ENCODE measurements at regions not wholly inside any gene's neighbourhood (a gene's known extent, or its start where the extent isn't known, plus 50 kb on each side); places are given as distances from the start of the nearest gene placed in this dataset.

DNA sequence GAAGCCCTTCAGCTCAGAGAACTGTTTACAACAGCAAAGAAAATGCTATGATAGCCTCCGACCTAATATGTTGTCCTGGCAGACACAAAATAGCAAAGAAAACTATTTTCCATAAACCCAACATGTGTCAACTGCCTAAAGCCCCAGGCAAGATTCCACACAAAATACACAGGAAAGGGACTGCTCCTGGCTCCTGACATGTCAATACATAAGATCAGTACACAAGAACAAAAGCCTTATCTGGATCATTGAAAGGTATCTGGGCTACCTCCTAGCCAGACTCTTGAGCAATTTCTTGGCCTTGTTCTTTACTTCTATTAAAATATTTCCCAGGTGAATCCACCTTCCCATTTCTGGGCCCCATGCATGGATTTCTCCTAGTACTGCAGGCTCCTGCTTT, 242.3 kb upstream of the GRIP1 start:
- Histone ChIP-seq H3K27me3 (no peaks in the 10 kb centered on the region), H3K27ac (no peak overlapping the region), H3K36me3 (no peaks in the 10 kb centered on the region), H3K9me3 (no peaks in the 10 kb centered on the region), H3K4me3 (no peak overlapping the region), H3K4me1 (no peaks in the 10 kb centered on the region)
- 76 to 81% methylated on average over 1 of the region's 1 CpG for WGBS, 2 donors
- ATAC-seq (no peak), FAIRE-seq (no peak), DNase-seq (no peak)
- intact Hi-C loops (cut with DNase I), result no loop called here
- TF ChIP-seq, protein P1, sequence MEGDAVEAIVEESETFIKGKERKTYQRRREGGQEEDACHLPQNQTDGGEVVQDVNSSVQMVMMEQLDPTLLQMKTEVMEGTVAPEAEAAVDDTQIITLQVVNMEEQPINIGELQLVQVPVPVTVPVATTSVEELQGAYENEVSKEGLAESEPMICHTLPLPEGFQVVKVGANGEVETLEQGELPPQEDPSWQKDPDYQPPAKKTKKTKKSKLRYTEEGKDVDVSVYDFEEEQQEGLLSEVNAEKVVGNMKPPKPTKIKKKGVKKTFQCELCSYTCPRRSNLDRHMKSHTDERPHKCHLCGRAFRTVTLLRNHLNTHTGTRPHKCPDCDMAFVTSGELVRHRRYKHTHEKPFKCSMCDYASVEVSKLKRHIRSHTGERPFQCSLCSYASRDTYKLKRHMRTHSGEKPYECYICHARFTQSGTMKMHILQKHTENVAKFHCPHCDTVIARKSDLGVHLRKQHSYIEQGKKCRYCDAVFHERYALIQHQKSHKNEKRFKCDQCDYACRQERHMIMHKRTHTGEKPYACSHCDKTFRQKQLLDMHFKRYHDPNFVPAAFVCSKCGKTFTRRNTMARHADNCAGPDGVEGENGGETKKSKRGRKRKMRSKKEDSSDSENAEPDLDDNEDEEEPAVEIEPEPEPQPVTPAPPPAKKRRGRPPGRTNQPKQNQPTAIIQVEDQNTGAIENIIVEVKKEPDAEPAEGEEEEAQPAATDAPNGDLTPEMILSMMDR (IDR thresholded peaks at IDR 0.05), result no peak

DNA sequence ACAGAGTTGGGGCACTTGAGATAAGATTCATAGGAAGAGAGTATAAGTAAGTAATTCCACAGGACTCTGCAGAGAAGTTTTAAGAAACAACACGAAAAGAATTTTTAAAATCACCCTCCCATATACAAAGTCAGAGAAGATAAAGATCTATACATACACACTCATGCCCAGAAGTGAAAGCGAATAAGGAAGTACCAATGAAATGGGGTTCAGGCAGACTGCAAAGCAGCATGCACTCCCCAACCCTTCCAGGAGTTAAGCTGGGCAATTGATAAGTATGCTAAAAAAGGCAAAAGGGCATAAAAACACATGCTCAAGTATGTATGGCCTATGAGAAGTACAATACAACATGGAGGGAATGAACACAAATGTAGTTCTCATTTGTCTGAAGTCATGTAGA, 246.2 kb upstream of the GRIP1 start:
- FAIRE-seq (no peak), ATAC-seq (no peak), DNase-seq (no peak)
- Histone ChIP-seq H3K4me1 (no peaks in the 10 kb centered on the region), H3K27me3 (no peaks in the 10 kb centered on the region), H3K9me3 (no peaks in the 10 kb centered on the region), H3K27ac (no peak overlapping the region), H3K4me3 (no peak overlapping the region), H3K36me3 (no peaks in the 10 kb centered on the region)
- intact Hi-C loops (cut with DNase I), result no loop called here
- TF ChIP-seq, protein P1 (IDR thresholded peaks at IDR 0.05), result no peak
- 85 to 91% methylated on average over 2 of the region's 2 CpGs for WGBS, 2 donors

DNA sequence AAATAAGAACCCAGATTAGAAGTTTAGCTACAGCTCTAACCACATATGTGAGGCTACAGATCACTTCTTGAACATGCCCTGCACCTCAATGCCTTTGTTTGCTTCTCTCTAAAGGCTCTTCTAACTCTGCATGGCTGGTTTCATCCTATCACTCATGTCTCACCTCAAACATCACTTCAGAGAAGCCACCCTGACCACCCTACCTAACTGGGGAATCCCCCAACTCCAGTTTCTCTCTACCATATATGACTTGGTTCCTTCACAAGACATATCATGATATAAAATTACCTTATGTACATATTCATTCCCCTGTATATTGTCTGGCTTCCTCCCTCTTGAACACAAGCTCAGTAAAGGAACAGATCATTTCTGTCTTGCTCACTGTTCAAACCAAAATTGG, 250.2 kb upstream of the GRIP1 start:
- H3K4me1 ChIP-seq, result no peaks in the 10 kb centered on the region
- no peak for FAIRE-seq

DNA sequence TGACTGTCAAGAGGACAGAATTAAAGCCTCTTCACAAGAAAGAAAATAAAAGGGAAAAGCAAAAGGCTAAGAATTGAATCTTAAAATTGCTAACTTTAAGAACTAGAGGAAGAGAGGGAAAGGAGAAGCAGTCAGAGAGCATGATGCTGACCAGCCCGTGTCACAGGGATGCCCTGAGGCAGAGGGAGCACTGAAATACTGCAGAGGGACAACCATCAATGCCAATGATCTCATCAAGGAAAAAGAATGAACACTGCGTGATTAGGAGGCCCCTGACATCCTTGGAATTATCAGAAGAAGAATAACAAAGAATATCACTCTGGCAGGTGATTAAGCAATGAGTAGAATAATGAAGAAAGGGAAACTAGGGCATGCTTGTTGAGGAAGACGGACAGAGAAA, 252.2 kb upstream of the GRIP1 start:
- WGBS, 2 donors, result 82 to 93% methylated on average over 3 of the region's 3 CpGs
- DNase-seq, result no peak
- Histone ChIP-seq H3K9me3 (no peaks in the 10 kb centered on the region), H3K4me1 (no peaks in the 10 kb centered on the region), H3K36me3 (no peaks in the 10 kb centered on the region), H3K4me3 (no peak overlapping the region), H3K27me3 (no peaks in the 10 kb centered on the region), H3K27ac (no peak overlapping the region)
- ATAC-seq, result no peak
- FAIRE-seq, result no peak
- TF ChIP-seq, protein P1 (IDR thresholded peaks at IDR 0.05), result no peak
- intact Hi-C loops (cut with DNase I), result no loop called here

More for the DNA sequence above, 250.2 kb upstream of the GRIP1 start:
- Histone ChIP-seq H3K27me3 (no peaks in the 10 kb centered on the region), H3K27ac (no peak overlapping the region), H3K4me3 (no peak overlapping the region), H3K9me3 (no peaks in the 10 kb centered on the region), H3K36me3 (no peaks in the 10 kb centered on the region)
- intact Hi-C loops (cut with DNase I), result no loop called here
- TF ChIP-seq, protein P1 (IDR thresholded peaks at IDR 0.05), result no peak
- DNase-seq, result no peak
- ATAC-seq, result no peak

DNA sequence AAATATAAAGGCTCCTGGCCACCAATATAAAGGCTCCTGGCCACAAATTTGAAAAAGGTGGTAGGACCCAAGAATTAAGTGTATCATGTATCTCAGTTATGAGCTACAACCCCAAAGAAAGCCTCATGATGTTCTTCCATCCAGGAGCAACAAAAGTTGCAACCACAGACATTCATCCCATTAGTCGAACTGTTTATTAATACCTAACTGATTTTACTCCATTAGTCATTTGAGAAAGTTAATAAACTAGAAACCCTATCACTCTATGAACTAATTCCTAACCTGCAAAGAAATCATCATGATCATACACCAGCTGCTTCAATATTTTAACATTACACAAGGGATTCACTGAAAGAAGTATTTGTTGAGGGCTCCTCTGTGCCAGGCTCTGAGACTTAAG, 253.2 kb upstream of the GRIP1 start:
- TF ChIP-seq, protein P1 (IDR thresholded peaks at IDR 0.05), result no peak
- no peaks in the 10 kb centered on the region for H3K9me3 ChIP-seq
- DNase-seq (no peak), FAIRE-seq (no peak), ATAC-seq (no peak)
- WGBS, 2 donors, result 43 to 63% methylated on average over 1 of the region's 1 CpG
- H3K4me3 ChIP-seq, result no peak overlapping the region
- H3K27me3 ChIP-seq, result no peaks in the 10 kb centered on the region
- intact Hi-C loops (cut with DNase I), result no loop called here
- no peak overlapping the region for H3K27ac ChIP-seq
- no peaks in the 10 kb centered on the region for H3K4me1 ChIP-seq
- H3K36me3 ChIP-seq, result no peaks in the 10 kb centered on the region
